Suprapubic skin (tissue), 4 donors: ENCODE measurements at regions not wholly inside any gene's neighbourhood (a gene's known extent, or its start where the extent isn't known, plus 50 kb on each side); places are given as distances from the start of the nearest gene placed in this dataset.

ENCODE experiments used
- DNase-seq, 2 donors: peaks; one replicate each; pipeline ENCODE4 v3.0.0-alpha.2; 2019; ENCODE audit warnings: low spot score in 2 of 2
- H3K27ac ChIP-seq: fragments of 200-600 bp; sonication (generic); one replicate; pipeline ENCODE4 v1.5.1; 2019
- H3K27me3 ChIP-seq: fragments of 200-600 bp; sonication (generic); one replicate; pipeline ENCODE4 v1.5.1; 2019
- H3K36me3 ChIP-seq: fragments of 200-600 bp; sonication (generic); one replicate; pipeline ENCODE4 v1.5.1; 2019
- H3K4me1 ChIP-seq: fragments of 200-600 bp; sonication (generic); one replicate; pipeline ENCODE4 v1.5.1; 2019
- H3K4me3 ChIP-seq: fragments of 200-600 bp; sonication (generic); one replicate; pipeline ENCODE4 v1.5.1; 2019; ENCODE audit warnings: mild to moderate bottlenecking
- H3K9me3 ChIP-seq: fragments of 200-600 bp; sonication (generic); one replicate; pipeline ENCODE4 v1.5.1; 2019
- EP300 ChIP-seq: sonication (generic); formaldehyde crosslinking; IDR thresholded peaks from one replicate; pipeline ENCODE4 v1.6.1; 2017; ENCODE audit warnings: antibody characterized with exemption
- POLR2A ChIP-seq, 2 donors: fragments of 450-650 bp; IDR thresholded peaks; one replicate each; pipeline ENCODE4 v1.6.1; 2017; ENCODE audit warnings: antibody characterized with exemption in 2 of 2, mild to moderate bottlenecking in 2 of 2, moderate library complexity in 2 of 2
- POLR2AphosphoS5 ChIP-seq, 3 donors: sonication (generic); formaldehyde crosslinking; IDR thresholded peaks; one replicate each; pipeline ENCODE4 v1.6.1; 2017; ENCODE audit warnings: antibody characterized with exemption in 3 of 3
- WGBS: methylation state at CpG from one replicate; pipeline ENCODE4 v1.1.5; 2018; 5-methylcytosine and 5-hydroxymethylcytosine counted together
- TF ChIP-seq, protein P1 (sequence below), 2 donors: fragments of 200-600 bp in 1 of 2; fragments of 450-650 bp in 1 of 2; sonication (generic) in 1 of 2; IDR thresholded peaks; one replicate each; pipeline ENCODE4 v1.5.1; 2016 to 2019; ENCODE audit warnings: antibody characterized with exemption in 2 of 2, mild to moderate bottlenecking in 1 of 2, moderate library complexity in 1 of 2

DNA sequence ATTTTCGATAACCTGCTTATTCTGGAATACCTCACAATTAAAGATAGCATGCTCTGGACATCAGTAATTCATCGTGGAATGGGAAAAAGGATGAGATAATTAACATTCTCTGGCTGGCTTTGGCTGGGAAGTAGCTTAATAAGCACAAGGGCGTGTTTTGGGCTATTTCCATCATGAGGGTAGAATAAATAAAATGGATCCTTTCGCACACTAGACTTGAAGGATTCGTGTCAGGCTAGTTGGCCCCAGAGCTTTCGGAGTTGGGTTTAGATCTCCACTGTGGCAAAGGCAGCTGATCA, 151.2 kb upstream of the ADRA1B start:
- no peaks in the 10 kb centered on the region for H3K4me1 ChIP-seq
- WGBS, result 52% methylated on average over 6 of the region's 6 CpGs
- no peaks in the 10 kb centered on the region for H3K27me3 ChIP-seq
- no peak overlapping the region for H3K27ac ChIP-seq
- no peak for DNase-seq
- TF ChIP-seq POLR2AphosphoS5 (IDR thresholded peaks at IDR 0.05) (no peak), EP300 (no peak), POLR2A (IDR thresholded peaks at IDR 0.05) (no peak)
- TF ChIP-seq, protein P1, sequence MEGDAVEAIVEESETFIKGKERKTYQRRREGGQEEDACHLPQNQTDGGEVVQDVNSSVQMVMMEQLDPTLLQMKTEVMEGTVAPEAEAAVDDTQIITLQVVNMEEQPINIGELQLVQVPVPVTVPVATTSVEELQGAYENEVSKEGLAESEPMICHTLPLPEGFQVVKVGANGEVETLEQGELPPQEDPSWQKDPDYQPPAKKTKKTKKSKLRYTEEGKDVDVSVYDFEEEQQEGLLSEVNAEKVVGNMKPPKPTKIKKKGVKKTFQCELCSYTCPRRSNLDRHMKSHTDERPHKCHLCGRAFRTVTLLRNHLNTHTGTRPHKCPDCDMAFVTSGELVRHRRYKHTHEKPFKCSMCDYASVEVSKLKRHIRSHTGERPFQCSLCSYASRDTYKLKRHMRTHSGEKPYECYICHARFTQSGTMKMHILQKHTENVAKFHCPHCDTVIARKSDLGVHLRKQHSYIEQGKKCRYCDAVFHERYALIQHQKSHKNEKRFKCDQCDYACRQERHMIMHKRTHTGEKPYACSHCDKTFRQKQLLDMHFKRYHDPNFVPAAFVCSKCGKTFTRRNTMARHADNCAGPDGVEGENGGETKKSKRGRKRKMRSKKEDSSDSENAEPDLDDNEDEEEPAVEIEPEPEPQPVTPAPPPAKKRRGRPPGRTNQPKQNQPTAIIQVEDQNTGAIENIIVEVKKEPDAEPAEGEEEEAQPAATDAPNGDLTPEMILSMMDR (IDR thresholded peaks at IDR 0.05), result no peak
- no peaks in the 10 kb centered on the region for H3K36me3 ChIP-seq
- H3K4me3 ChIP-seq, result no peak overlapping the region
- no peaks in the 10 kb centered on the region for H3K9me3 ChIP-seq

DNA sequence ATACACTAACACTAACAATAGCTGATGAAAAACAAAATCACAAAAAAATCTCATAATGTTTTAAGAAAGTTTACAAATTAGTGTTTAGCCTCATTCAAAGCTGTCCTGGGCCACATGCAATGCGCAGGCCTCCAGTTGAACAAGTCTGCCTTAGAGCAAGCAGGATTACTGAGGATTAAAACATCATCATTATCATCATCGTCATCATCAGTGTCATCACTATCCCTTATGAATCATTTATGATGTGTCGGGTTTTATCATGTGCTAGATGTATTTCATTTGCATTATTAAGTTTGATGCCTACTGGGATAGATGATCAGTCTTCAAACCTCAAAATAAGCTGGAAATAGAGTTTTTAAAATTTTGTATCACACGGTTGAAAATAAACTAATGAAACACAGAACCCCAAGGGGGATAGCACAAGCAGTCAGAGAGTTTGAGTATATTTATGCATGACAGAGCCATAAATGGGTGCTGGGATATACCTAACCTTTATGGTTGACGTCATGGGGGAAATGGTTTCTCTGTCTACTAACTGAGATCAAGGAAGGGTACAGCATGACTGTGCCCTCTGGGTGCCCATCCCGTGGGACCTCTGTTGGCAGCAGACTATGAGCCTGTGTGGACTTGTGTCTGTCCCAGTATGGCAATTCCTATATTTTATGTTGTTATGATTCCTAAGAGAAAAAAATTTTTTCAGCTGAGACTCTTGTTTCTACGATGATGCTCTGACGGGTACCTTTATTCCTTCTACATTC, 150.3 kb upstream of the ADRA1B start:
- DNase-seq, result no peak
- WGBS, result 69% methylated on average over 8 of the region's 8 CpGs
- no peaks in the 10 kb centered on the region for H3K4me1 ChIP-seq
- no peak overlapping the region for H3K4me3 ChIP-seq
- H3K27ac ChIP-seq, result no peak overlapping the region
- no peaks in the 10 kb centered on the region for H3K36me3 ChIP-seq
- no peaks in the 10 kb centered on the region for H3K27me3 ChIP-seq
- no peaks in the 10 kb centered on the region for H3K9me3 ChIP-seq
- TF ChIP-seq, protein P1 (IDR thresholded peaks at IDR 0.05), result no peak
- TF ChIP-seq EP300 (no peak), POLR2AphosphoS5 (IDR thresholded peaks at IDR 0.05) (no peak), POLR2A (IDR thresholded peaks at IDR 0.05) (no peak)

DNA sequence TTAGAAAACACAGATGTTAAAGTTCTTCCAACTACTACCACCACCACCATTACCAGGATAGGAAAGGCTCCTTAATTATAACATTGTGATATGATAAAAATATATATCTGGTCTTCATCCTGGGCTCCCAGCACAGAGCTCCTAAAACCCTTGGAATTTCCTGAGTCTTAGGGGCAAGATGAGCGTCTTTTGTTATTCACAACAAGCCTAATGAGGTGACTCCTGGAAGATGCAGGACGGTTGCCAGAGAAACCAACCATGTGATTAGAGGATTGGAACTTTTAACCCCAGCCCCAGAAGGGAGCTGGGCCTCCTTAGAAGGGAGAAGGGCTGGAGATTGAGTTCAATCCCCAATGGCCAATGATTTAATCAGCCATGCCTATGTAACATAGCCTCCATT, 148.0 kb upstream of the ADRA1B start:
- no peak overlapping the region for H3K27ac ChIP-seq
- 51% methylated on average over 2 of the region's 2 CpGs for WGBS
- H3K36me3 ChIP-seq, result no peaks in the 10 kb centered on the region
- H3K27me3 ChIP-seq, result no peaks in the 10 kb centered on the region
- no peaks in the 10 kb centered on the region for H3K9me3 ChIP-seq
- H3K4me3 ChIP-seq, result no peak overlapping the region
- TF ChIP-seq POLR2AphosphoS5 (IDR thresholded peaks at IDR 0.05) (no peak), POLR2A (IDR thresholded peaks at IDR 0.05) (no peak), EP300 (no peak)
- TF ChIP-seq, protein P1 (IDR thresholded peaks at IDR 0.05), result no peak
- H3K4me1 ChIP-seq, result peaks cover 4% of the 10 kb centered on the region
- DNase-seq, result no peak

DNA sequence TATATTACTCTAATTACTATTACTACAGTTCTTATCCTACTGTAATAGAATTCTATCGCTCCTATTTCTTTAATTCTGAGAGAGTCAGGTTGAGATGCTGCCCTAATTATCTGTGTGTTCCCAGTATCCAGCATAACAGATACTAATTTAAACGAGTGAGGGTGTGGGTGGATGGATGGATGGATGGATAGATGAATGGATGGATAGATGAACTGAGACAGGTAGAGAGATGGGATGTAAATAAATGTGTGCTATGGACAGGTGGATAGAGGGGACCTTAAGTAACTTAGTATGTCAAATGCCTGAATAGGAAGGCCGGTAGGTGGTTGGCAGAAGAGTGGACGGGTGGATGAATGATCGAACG, 143.6 kb upstream of the ADRA1B start:
- TF ChIP-seq POLR2A (IDR thresholded peaks at IDR 0.05), result no peak
- TF ChIP-seq EP300, result no peak
- TF ChIP-seq POLR2AphosphoS5 (IDR thresholded peaks at IDR 0.05), result no peak
- TF ChIP-seq, protein P1 (IDR thresholded peaks at IDR 0.05), result no peak
- Histone ChIP-seq H3K27ac (no peak overlapping the region), H3K27me3 (peaks cover 10% of the 10 kb centered on the region), H3K4me1 (peaks cover 12% of the 10 kb centered on the region), H3K9me3 (no peaks in the 10 kb centered on the region), H3K4me3 (peak overlapping the region; percentile 35), H3K36me3 (no peaks in the 10 kb centered on the region)
- 61% methylated on average over 6 of the region's 6 CpGs for WGBS
- no peak for DNase-seq

DNA sequence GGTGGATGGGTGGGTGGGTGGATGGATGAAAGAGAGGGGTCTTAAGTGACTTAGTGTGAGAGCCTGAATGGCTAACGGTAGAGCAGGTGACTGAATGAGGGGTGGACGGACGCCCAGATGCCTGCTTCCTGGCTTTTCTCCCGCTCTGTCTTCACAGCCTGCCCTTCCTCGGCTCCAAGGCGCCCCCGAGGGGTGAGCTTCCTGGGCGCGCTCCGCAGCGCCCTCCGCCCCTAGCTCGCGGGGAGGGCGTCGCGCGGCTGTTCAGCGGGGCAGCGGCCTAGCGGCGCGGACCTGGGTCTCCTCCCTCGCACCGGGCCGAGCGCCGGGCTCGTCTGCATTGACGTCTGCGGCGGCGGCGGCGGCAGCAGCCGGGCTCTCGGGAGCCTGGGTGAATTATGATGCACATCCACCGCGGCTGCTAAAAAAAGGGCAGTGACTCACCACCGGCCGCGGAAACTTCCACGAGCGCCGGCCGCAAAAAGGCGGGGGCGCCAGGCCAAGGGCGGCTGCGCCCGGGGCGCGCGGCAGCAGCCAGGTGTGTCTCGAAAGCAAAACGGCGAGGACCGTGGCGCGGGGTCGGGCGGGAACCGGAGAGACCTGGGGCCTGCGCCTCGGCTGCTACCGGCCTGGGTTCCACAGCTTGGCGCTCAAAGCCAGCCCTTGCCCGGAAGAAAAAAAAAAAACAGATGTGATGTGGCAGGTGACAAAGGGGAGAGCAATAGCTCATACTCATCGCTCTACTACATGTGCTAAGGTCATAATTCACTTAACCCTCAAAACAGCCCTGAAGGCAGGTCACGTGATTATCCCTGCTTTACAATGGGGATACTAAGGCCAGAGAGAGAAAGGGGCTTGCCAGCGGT, 143.0 kb upstream of the ADRA1B start:
- Histone ChIP-seq H3K36me3 (no peaks in the 10 kb centered on the region), H3K27ac (no peak overlapping the region), H3K4me3 (peak overlapping the region; percentile 35), H3K9me3 (no peaks in the 10 kb centered on the region), H3K4me1 (peaks cover 12% of the 10 kb centered on the region), H3K27me3 (peaks cover 10% of the 10 kb centered on the region)
- peak; percentile 80 to 87 for DNase-seq
- 5% methylated on average over 24 of the region's 71 CpGs for WGBS
- TF ChIP-seq POLR2AphosphoS5 (IDR thresholded peaks at IDR 0.05) (peak in 1 of 3 donors; percentile 27), EP300 (no peak)
